Gastroesophageal sphincter (tissue), 3 donors: ENCODE measurements at regions not wholly inside any gene's neighbourhood (a gene's known extent, or its start where the extent isn't known, plus 50 kb on each side); places are given as distances from the start of the nearest gene placed in this dataset.

ENCODE experiments used
- EP300 ChIP-seq: sonication (generic); formaldehyde crosslinking; IDR thresholded peaks from one replicate; pipeline ENCODE4 v1.6.1; 2017; ENCODE audit warnings: antibody characterized with exemption, mild to moderate bottlenecking
- POLR2A ChIP-seq, 2 donors: fragments of 450-650 bp; IDR thresholded peaks; one replicate each; pipeline ENCODE4 v1.6.1; 2017; ENCODE audit warnings: antibody characterized with exemption in 2 of 2, mild to moderate bottlenecking in 2 of 2, moderate library complexity in 1 of 2
- POLR2AphosphoS5 ChIP-seq: sonication (generic); formaldehyde crosslinking; IDR thresholded peaks from one replicate; pipeline ENCODE4 v1.6.1; 2017; ENCODE audit warnings: antibody characterized with exemption
- TF ChIP-seq, protein P1 (sequence below), 4 experiments: fragments of 200-600 bp in 2 of 4; fragments of 450-650 bp in 2 of 4; sonication (generic) in 1 of 4; IDR thresholded peaks; one replicate each; pipeline ENCODE4 v1.5.1; 2017 to 2019; ENCODE audit warnings: antibody characterized with exemption in 4 of 4, mild to moderate bottlenecking in 2 of 4, moderate library complexity in 2 of 4

DNA sequence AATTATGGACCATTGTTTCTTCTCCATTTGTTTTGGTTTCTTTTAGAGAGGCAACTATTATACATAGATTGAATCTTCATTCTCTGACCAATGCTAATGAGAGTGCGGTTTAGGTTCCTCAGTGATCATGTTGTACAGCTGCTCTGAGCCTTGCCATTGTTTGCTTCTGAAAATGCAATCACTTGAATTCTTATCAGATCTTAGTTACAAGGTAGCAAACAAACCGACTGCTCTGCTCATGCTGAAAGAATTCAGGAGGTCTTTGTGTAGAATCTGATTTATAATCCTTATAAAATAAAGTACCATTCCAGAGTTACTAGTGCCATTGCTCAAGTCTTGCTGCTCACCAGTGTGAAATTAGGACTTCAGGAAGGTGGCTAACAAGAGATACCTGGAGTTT, 569.1 kb upstream of the ID4 start:
- TF ChIP-seq POLR2A (IDR thresholded peaks at IDR 0.05), result no peak
- TF ChIP-seq EP300, result no peak
- no peak for TF ChIP-seq POLR2AphosphoS5
- TF ChIP-seq, protein P1, sequence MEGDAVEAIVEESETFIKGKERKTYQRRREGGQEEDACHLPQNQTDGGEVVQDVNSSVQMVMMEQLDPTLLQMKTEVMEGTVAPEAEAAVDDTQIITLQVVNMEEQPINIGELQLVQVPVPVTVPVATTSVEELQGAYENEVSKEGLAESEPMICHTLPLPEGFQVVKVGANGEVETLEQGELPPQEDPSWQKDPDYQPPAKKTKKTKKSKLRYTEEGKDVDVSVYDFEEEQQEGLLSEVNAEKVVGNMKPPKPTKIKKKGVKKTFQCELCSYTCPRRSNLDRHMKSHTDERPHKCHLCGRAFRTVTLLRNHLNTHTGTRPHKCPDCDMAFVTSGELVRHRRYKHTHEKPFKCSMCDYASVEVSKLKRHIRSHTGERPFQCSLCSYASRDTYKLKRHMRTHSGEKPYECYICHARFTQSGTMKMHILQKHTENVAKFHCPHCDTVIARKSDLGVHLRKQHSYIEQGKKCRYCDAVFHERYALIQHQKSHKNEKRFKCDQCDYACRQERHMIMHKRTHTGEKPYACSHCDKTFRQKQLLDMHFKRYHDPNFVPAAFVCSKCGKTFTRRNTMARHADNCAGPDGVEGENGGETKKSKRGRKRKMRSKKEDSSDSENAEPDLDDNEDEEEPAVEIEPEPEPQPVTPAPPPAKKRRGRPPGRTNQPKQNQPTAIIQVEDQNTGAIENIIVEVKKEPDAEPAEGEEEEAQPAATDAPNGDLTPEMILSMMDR (IDR thresholded peaks at IDR 0.05), result no peak
